IMR-90 (cell line): ENCODE measurements at regions not wholly inside any gene's neighbourhood (a gene's known extent, or its start where the extent isn't known, plus 50 kb on each side); places are given as distances from the start of the nearest gene placed in this dataset.

Source experiments
- ATAC-seq: fragments of 200-7000 bp; cut with Tn5 transposase; 2 replicates; pipeline ENCODE4 v1.9.1; 2020; ENCODE audit warnings: low read depth, mild to moderate bottlenecking, moderate library complexity
- BruUV-seq: library from RNA; stranded (reverse); fragments of 400-500 nt; replicated peaks from 2 replicates; lab custom pipeline; 2021; lab: Mats Ljungman, UMichigan
- CTCF ChIA-PET: fragments of 300-600 bp; formaldehyde crosslinking; extraction: SDS; loops from one replicate; lab custom pipeline; 2021; ENCODE audit warnings: antibody characterized with exemption; lab: Yijun Ruan, JAX
- POLR2A ChIA-PET: fragments of 300-600 bp; sonication (Branson Sonifier 250); formaldehyde crosslinking; loops from one replicate; lab custom pipeline; 2022; ENCODE audit warnings: antibody characterized with exemption; ENCODE audit not compliant: unreplicated experiment; lab: Charles Lee
- DNase-seq: peaks from one replicate; pipeline ENCODE4 v3.0.0; 2013
- H2AFZ ChIP-seq: replicated peaks from 2 replicates; pipeline ENCODE3; 2013; ENCODE audit warnings: low read length, mild to moderate bottlenecking; ENCODE audit not compliant: poor library complexity
- H2AK5ac ChIP-seq: 2 replicates; pipeline ENCODE4 v1.6.1; 2013; ENCODE audit warnings: low read depth, low read length, inconsistent platforms
- H2AK9ac ChIP-seq: replicated peaks from 2 replicates; pipeline ENCODE3; 2013; ENCODE audit warnings: mild to moderate bottlenecking, low read depth, low read length, moderate library complexity; ENCODE audit not compliant: poor library complexity
- H2BK120ac ChIP-seq: 2 replicates; pipeline ENCODE4 v1.6.1; 2013; ENCODE audit warnings: low read depth, low read length, inconsistent platforms
- H2BK15ac ChIP-seq: 3 replicates; pipeline ENCODE4 v1.6.1; 2013; ENCODE audit warnings: low read depth, low read length, inconsistent platforms
- H2BK20ac ChIP-seq: 2 replicates; pipeline ENCODE4 v1.6.1; 2013; ENCODE audit warnings: low read depth, mild to moderate bottlenecking, inconsistent platforms, low read length, moderate library complexity
- H2BK5ac ChIP-seq: 2 replicates; pipeline ENCODE4 v1.6.1; 2013; ENCODE audit warnings: mild to moderate bottlenecking, low read depth, low read length, inconsistent platforms; ENCODE audit not compliant: poor library complexity, severe bottlenecking
- H3K14ac ChIP-seq: replicated peaks from 2 replicates; pipeline ENCODE4 v1.6.1; 2013; ENCODE audit warnings: low read depth, low read length, inconsistent platforms
- H3K18ac ChIP-seq: 2 replicates; pipeline ENCODE4 v1.6.1; 2013; ENCODE audit warnings: low read depth, low read length, control low read depth
- H3K23ac ChIP-seq: 2 replicates; pipeline ENCODE4 v1.6.1; 2013; ENCODE audit warnings: low read depth, low read length, inconsistent platforms
- H3K27ac ChIP-seq: 2 replicates; pipeline ENCODE4 v1.5.1; 2013; ENCODE audit warnings: mild to moderate bottlenecking, control low read depth, low read length; ENCODE audit not compliant: insufficient read depth
- H3K27me3 ChIP-seq: 2 replicates; pipeline ENCODE4 v1.6.1; 2013; ENCODE audit warnings: low read length; ENCODE audit not compliant: control insufficient read depth, insufficient read depth
- H3K36me3 ChIP-seq: 2 replicates; pipeline ENCODE4 v1.6.1; 2013; ENCODE audit warnings: low read length, mixed read lengths; ENCODE audit not compliant: control insufficient read depth, insufficient read depth
- H3K4ac ChIP-seq: 2 replicates; pipeline ENCODE4 v1.6.1; 2013; ENCODE audit warnings: low read depth, low read length, inconsistent platforms
- H3K4me1 ChIP-seq: 2 replicates; pipeline ENCODE4 v1.6.1; 2013; ENCODE audit warnings: low read length, mixed read lengths; ENCODE audit not compliant: control insufficient read depth, insufficient read depth
- H3K4me2 ChIP-seq: 2 replicates; pipeline ENCODE4 v1.6.1; 2013; ENCODE audit warnings: low read depth, mild to moderate bottlenecking, control low read depth, low read length, moderate library complexity
- H3K4me3 ChIP-seq: 2 replicates; pipeline ENCODE4 v1.5.1; 2013; ENCODE audit warnings: low read depth, mild to moderate bottlenecking, control low read depth, low read length, moderate library complexity; ENCODE audit not compliant: insufficient read depth
- H3K56ac ChIP-seq: 2 replicates; pipeline ENCODE4 v1.6.1; 2013; ENCODE audit warnings: low read length, inconsistent platforms; ENCODE audit not compliant: insufficient read depth; ENCODE audit errors: extremely low read depth
- H3K79me1 ChIP-seq, 2 experiments: 2 replicates each; pipeline ENCODE4 v1.6.1; 2013; ENCODE audit warnings: low read length in 2 of 2, inconsistent platforms in 1 of 2, low read depth in 1 of 2
- H3K9ac ChIP-seq: 2 replicates; pipeline ENCODE4 v1.6.1; 2013; ENCODE audit warnings: low read depth, low read length, control low read depth
- H3K9me1 ChIP-seq: 2 replicates; pipeline ENCODE4 v1.6.1; 2013; ENCODE audit warnings: low read length, inconsistent platforms; ENCODE audit not compliant: insufficient read depth
- H3K9me3 ChIP-seq: 2 replicates; pipeline ENCODE4 v1.6.1; 2013; ENCODE audit warnings: low read length; ENCODE audit not compliant: control insufficient read depth, insufficient read depth
- H4K20me1 ChIP-seq: 2 replicates; pipeline ENCODE4 v1.6.1; 2013; ENCODE audit warnings: low read length, inconsistent platforms; ENCODE audit not compliant: insufficient read depth
- H4K5ac ChIP-seq: 2 replicates; pipeline ENCODE4 v1.6.1; 2013; ENCODE audit warnings: mild to moderate bottlenecking, low read depth, low read length, control low read depth
- H4K8ac ChIP-seq, 2 experiments: 2 replicates each; pipeline ENCODE4 v1.6.1; 2013; ENCODE audit warnings: low read depth in 2 of 2, low read length in 2 of 2, control low read depth in 1 of 2, inconsistent platforms in 1 of 2
- H4K91ac ChIP-seq: 2 replicates; pipeline ENCODE4 v1.6.1; 2013; ENCODE audit warnings: low read depth, low read length, inconsistent platforms; ENCODE audit not compliant: insufficient read depth
- MAFK ChIP-seq: IDR thresholded peaks from 2 replicates; pipeline ENCODE4 v1.6.1; 2012; ENCODE audit warnings: low read depth, low read length, improper control_type of control experiment
- SMC3 ChIP-seq: fragments of 150-350 bp; IDR thresholded peaks from 2 replicates; pipeline ENCODE4 v1.6.1; 2016; ENCODE audit warnings: low read depth, mild to moderate bottlenecking, antibody characterized with exemption, low read length, moderate library complexity
- WGBS, 2 experiments: methylation state at CpG; one replicate each; pipeline versions ENCODE4 v1.1.5 to v1.1.7; 2013; ENCODE audit warnings: missing lambda C conversion rate in 2 of 2; ENCODE audit not compliant: insufficient read length in 1 of 2; ENCODE audit errors: extremely low coverage in 2 of 2; 5-methylcytosine and 5-hydroxymethylcytosine counted together
- dilution Hi-C: fragments of 300-500 bp; cut with HindIII; formaldehyde crosslinking; loops from one replicate; pipeline ENCODE4 v1.14.3; 2018; ENCODE audit warnings: low sequenced_read_pairs; ENCODE audit not compliant: unreplicated experiment
- in situ Hi-C: fragments of 300-500 bp; cut with MboI; formaldehyde crosslinking; loops from 3 replicates; pipeline ENCODE4 v1.14.3; 2019; ENCODE audit warnings: low sequenced_read_pairs, inconsistent platforms, mixed read lengths
- intact Hi-C: fragments of 100-400 bp; cut with micrococcal nuclease; formaldehyde crosslinking; loops from 2 replicates; pipeline ENCODE4 v1.10.0; 2022

DNA sequence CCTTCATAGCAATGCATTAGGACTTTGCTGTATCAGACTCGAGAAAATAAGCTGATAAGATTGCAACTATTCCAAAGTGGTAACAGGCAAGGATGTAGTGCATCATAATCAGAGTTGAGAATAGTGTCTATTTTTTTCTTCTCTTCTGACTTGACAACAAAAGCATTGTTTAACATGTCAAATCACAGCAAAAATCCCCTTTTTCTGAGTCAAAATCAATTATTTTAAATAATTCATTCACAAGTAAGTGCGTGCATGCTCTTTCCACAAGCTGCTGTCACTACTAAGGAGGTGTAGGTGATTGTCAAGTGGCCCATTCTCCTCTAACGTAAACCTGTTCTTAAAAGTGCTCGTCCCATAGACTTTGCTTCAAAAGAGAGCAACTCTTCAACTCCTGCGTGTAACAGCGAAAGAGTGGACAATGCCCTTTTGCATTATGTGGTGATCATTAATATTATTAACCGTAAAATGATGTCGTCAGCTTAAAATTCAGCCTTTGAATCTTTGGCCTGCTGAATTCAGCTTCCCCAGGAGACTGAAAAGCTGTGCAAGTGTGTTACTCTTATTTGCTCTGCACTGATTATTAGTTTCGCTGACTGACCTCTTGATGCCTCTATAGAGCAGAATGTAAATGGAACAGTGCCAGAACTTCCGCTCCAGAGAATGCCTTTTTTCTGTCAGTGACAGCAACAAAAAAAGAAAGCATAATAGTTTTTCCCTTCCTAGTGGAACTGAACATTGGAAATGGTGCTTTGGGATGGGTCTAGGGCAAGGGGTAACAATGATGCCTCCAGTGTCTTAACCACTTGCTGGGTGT is 680.8 kb upstream of the SEMA6A start:
- ATAC-seq (no peak), DNase-seq (no peak)
- H3K27ac ChIP-seq, result no peak overlapping the region
- H3K56ac ChIP-seq, result no peak overlapping the region
- dilution Hi-C loops, result no loop called here
- no peak overlapping the region for H2BK120ac ChIP-seq
- TF ChIP-seq MAFK (0 out of 2 replicates have a peak, but pooled peaks have one; percentile 21), SMC3 (no peak)
- H2BK20ac ChIP-seq, result no peak overlapping the region
- H3K9ac ChIP-seq, result no peak overlapping the region
- ChIA-PET CTCF (no interaction called here), POLR2A (no interaction called here)
- BruUV-seq, result no TSS peak
- no peak overlapping the region for H4K5ac ChIP-seq
- no peak overlapping the region for H3K18ac ChIP-seq
- H3K4me2 ChIP-seq, result no peak overlapping the region
- H2BK5ac ChIP-seq, result no peak overlapping the region
- intact Hi-C loops, result no loop called here
- no peaks in the 10 kb centered on the region for H3K4me1 ChIP-seq
- no peaks in the 10 kb centered on the region for H3K36me3 ChIP-seq
- H3K14ac ChIP-seq, result no peak overlapping the region
- no peak overlapping the region for H3K4me3 ChIP-seq
- no peak overlapping the region for H2BK15ac ChIP-seq
- H3K27me3 ChIP-seq, result no peaks in the 10 kb centered on the region
- H3K4ac ChIP-seq, result no peak overlapping the region
- no peak overlapping the region for H4K91ac ChIP-seq
- H3K23ac ChIP-seq, result no peak overlapping the region
- no peaks in the 10 kb centered on the region for H3K9me1 ChIP-seq
- peaks cover 2% of the 10 kb centered on the region; the same call in 1 of the 2 replicates for H3K9me3 ChIP-seq
- in situ Hi-C loops, result no loop called here
- no peak overlapping the region for H2AK5ac ChIP-seq
- no peak overlapping the region for H2AFZ ChIP-seq
- H3K79me1 ChIP-seq, result no peaks in the 10 kb centered on the region
- no peak overlapping the region for H2AK9ac ChIP-seq
- no peak overlapping the region for H4K8ac ChIP-seq
- no peaks in the 10 kb centered on the region for H4K20me1 ChIP-seq
- WGBS, 2 experiments, result no CpG with 5 or more reads among the region's 10 CpGs
